Endodermal cell (in vitro differentiated cells): ENCODE measurements at regions not wholly inside any gene's neighbourhood (a gene's known extent, or its start where the extent isn't known, plus 50 kb on each side); places are given as distances from the start of the nearest gene placed in this dataset.

Experiments
- DNase-seq: peaks from one replicate; pipeline ENCODE4 v3.0.0-alpha.2; 2017
- H3K27ac ChIP-seq: 2 replicates; pipeline ENCODE4 v1.5.1; 2013; ENCODE audit warnings: mild to moderate bottlenecking, low read depth, low read length, moderate library complexity
- H3K27me3 ChIP-seq: 2 replicates; pipeline ENCODE4 v1.6.1; 2013; ENCODE audit warnings: mild to moderate bottlenecking, low read length, moderate library complexity; ENCODE audit not compliant: insufficient read depth, control insufficient read depth, poor library complexity, severe bottlenecking
- H3K36me3 ChIP-seq: 2 replicates; pipeline ENCODE4 v1.7.0; 2013; ENCODE audit warnings: mild to moderate bottlenecking, low read length, moderate library complexity; ENCODE audit not compliant: control insufficient read depth, insufficient read depth
- H3K4me1 ChIP-seq: one replicate; pipeline ENCODE4 v1.7.0; 2013; ENCODE audit warnings: low read length; ENCODE audit not compliant: control insufficient read depth, insufficient read depth
- H3K4me3 ChIP-seq: 2 replicates; pipeline ENCODE4 v1.5.1; 2013; ENCODE audit warnings: mild to moderate bottlenecking, low read length, moderate library complexity
- H3K9ac ChIP-seq: 2 replicates; pipeline ENCODE4 v1.6.1; 2013; ENCODE audit warnings: mild to moderate bottlenecking, low read length, moderate library complexity; ENCODE audit not compliant: poor library complexity, severe bottlenecking; ENCODE audit errors: extremely low read depth
- H3K9me3 ChIP-seq: 2 replicates; pipeline ENCODE4 v1.6.1; 2013; ENCODE audit warnings: mild to moderate bottlenecking, low read length, moderate library complexity; ENCODE audit not compliant: control insufficient read depth
- H3K27ac Mint-ChIP-seq: 2 replicates; pipeline ENCODE4 v1.8.0; 2020; ENCODE audit warnings: mixed read lengths
- H3K27me3 Mint-ChIP-seq: 2 replicates; pipeline ENCODE4 v1.8.0; 2021; ENCODE audit warnings: mild to moderate bottlenecking, mixed read lengths; ENCODE audit not compliant: insufficient read depth
- H3K36me3 Mint-ChIP-seq: 2 replicates; pipeline ENCODE4 v1.8.0; 2020; ENCODE audit warnings: low read depth, mixed read lengths
- H3K4me1 Mint-ChIP-seq: 2 replicates; pipeline ENCODE4 v1.8.0; 2020; ENCODE audit warnings: mixed read lengths
- H3K4me3 Mint-ChIP-seq: 2 replicates; pipeline ENCODE4 v1.8.0; 2020; ENCODE audit warnings: mild to moderate bottlenecking, moderate library complexity, mixed read lengths
- H3K9me3 Mint-ChIP-seq: 2 replicates; pipeline ENCODE4 v1.8.0; 2020; ENCODE audit warnings: mild to moderate bottlenecking, mixed read lengths
- WGBS, 2 experiments: methylation state at CpG; one replicate each; pipeline versions ENCODE4 v1.1.5 to v1.1.7; 2013; ENCODE audit warnings: missing lambda C conversion rate in 2 of 2, mixed read lengths in 1 of 2; ENCODE audit not compliant: insufficient coverage in 1 of 2, insufficient read length in 1 of 2; 5-methylcytosine and 5-hydroxymethylcytosine counted together
- TF ChIP-seq, protein P1 (sequence below): fragments of 200-600 bp; sonication (generic); conservative IDR thresholded peaks from 2 replicates; pipeline ENCODE4 v1.5.0; 2021; ENCODE audit warnings: antibody characterized with exemption, mild to moderate bottlenecking

DNA sequence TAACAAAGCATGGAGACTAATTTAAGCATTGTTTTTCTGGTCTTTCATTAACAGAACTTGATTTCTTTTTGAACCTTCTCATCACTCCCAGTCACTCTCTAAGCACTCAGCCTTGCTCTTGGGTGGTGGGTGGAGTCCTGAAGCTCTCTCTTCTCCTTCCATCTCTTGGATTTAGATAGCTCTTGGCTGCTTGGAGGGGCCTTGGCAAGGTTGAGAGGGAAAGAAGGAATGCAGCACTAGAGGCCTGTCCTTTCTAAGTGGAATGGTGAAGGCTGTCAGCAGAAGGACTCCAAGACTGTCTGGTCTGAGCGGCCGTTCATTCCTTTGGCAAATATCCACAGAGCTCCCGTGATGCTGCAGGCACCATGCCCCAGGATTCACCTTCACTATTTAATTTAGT lies 168.6 kb upstream of the E2F8 start:
- Histone ChIP-seq H3K4me3 (no peak overlapping the region), H3K4me1 (no peaks in the 10 kb centered on the region), H3K9me3 (no peaks in the 10 kb centered on the region), H3K27me3 (no peaks in the 10 kb centered on the region), H3K9ac (no peak overlapping the region), H3K27ac (no peak overlapping the region), H3K36me3 (no peaks in the 10 kb centered on the region)
- Mint-ChIP-seq H3K36me3 (no peaks in the 10 kb centered on the region), H3K27ac (no peak overlapping the region), H3K4me3 (no peak overlapping the region), H3K27me3 (peaks cover 3% of the 10 kb centered on the region), H3K9me3 (no peaks in the 10 kb centered on the region), H3K4me1 (peaks cover 11% of the 10 kb centered on the region)
- 92 to 100% methylated on average over 2 to 3 of the region's 3 CpGs for WGBS, 2 experiments
- TF ChIP-seq, protein P1, sequence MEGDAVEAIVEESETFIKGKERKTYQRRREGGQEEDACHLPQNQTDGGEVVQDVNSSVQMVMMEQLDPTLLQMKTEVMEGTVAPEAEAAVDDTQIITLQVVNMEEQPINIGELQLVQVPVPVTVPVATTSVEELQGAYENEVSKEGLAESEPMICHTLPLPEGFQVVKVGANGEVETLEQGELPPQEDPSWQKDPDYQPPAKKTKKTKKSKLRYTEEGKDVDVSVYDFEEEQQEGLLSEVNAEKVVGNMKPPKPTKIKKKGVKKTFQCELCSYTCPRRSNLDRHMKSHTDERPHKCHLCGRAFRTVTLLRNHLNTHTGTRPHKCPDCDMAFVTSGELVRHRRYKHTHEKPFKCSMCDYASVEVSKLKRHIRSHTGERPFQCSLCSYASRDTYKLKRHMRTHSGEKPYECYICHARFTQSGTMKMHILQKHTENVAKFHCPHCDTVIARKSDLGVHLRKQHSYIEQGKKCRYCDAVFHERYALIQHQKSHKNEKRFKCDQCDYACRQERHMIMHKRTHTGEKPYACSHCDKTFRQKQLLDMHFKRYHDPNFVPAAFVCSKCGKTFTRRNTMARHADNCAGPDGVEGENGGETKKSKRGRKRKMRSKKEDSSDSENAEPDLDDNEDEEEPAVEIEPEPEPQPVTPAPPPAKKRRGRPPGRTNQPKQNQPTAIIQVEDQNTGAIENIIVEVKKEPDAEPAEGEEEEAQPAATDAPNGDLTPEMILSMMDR = no peak
- no peak for DNase-seq

DNA sequence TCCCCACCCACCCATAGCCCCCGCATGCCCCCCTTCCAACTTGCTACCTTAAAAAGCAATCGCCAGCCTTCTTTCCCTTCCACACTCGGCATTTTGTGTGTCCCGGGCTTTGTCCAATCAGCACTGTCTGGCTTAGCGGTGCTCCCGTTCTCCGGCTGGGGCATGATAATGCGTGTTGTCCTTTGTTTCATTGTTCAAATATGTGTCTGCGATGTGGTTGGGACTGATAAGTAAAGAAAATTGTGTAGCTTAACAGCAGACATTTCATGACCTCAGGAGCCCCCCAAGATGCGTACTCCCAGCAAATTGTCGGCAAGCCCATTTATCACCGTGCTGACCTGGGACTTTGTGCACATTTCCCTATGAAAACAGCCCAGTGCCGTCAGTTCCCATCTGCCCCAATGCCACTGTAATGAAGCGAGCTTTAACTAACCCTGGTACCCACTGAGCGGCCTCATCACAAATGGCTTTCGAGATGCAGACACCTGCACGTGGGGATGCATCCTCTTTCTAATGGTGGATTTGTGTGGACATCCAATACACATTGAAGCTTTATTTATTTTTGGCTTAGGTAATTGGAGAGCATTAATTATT lies 167.0 kb upstream of the E2F8 start:
- Histone ChIP-seq H3K36me3 (no peaks in the 10 kb centered on the region), H3K27me3 (no peaks in the 10 kb centered on the region), H3K27ac (peak overlapping the region; percentile 65), H3K4me3 (no peak overlapping the region), H3K9ac (no peak overlapping the region), H3K9me3 (no peaks in the 10 kb centered on the region), H3K4me1 (no peaks in the 10 kb centered on the region)
- 95% methylated on average over 12 to 17 of the region's 17 CpGs for WGBS, 2 experiments
- Mint-ChIP-seq H3K27me3 (peaks cover 3% of the 10 kb centered on the region), H3K4me1 (peaks cover 19% of the 10 kb centered on the region), H3K4me3 (no peak overlapping the region), H3K27ac (no peak overlapping the region), H3K9me3 (no peaks in the 10 kb centered on the region), H3K36me3 (no peaks in the 10 kb centered on the region)
- no peak for DNase-seq
- TF ChIP-seq, protein P1 = no peak

DNA sequence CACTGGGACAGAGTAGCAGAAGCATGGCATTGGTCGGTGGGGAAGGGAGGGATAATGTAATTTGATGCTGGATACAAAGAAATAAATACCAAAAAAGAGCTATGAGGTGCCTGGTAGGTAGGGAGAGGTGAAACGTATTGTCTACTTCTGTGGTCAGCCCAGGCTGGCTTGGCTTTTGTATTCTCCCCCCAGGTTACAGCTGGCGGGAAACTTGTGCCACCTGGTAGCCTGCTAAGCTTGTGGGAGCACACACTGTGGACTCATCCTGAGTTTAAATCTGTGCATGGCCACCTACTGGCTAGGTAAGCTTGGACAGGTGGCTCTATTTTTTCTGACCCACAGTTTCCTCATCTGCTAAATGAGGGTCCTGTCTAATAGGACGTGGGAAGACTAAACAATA lies 165.2 kb upstream of the E2F8 start:
- no peak overlapping the region for H3K27ac Mint-ChIP-seq
- H3K9me3 ChIP-seq = no peaks in the 10 kb centered on the region
- no peak overlapping the region for H3K4me3 ChIP-seq
- H3K4me1 Mint-ChIP-seq = peaks cover 8% of the 10 kb centered on the region
- no peaks in the 10 kb centered on the region for H3K36me3 ChIP-seq
- H3K27me3 ChIP-seq = no peaks in the 10 kb centered on the region
- WGBS, 2 experiments = 88 to 100% methylated on average over 3 to 4 of the region's 4 CpGs
- no peak overlapping the region for H3K9ac ChIP-seq
- H3K9me3 Mint-ChIP-seq = no peaks in the 10 kb centered on the region
- H3K36me3 Mint-ChIP-seq = no peaks in the 10 kb centered on the region
- DNase-seq = no peak
- no peaks in the 10 kb centered on the region for H3K4me1 ChIP-seq
- TF ChIP-seq, protein P1 = peak; percentile 24
- H3K27me3 Mint-ChIP-seq = no peaks in the 10 kb centered on the region
- H3K27ac ChIP-seq = no peak overlapping the region
- no peak overlapping the region for H3K4me3 Mint-ChIP-seq
